ENCODE measurements at regions not wholly inside any gene's neighbourhood (a gene's known extent, or its start where the extent isn't known, plus 50 kb on each side); places are given as distances from the start of the nearest gene placed in this dataset.

- no peak for TF ChIP-seq CTCF (IDR thresholded peaks at IDR 0.05)
- no peak for TF ChIP-seq EZH2phosphoT487 (IDR thresholded peaks at IDR 0.05)
Measured at GRCh38 chr6:153849072-153849779, 189.8 kb upstream of the OPRM1 start.

All from neural progenitor cell (in vitro differentiated cells).